ENCODE measurements at regions not wholly inside any gene's neighbourhood (a gene's known extent, or its start where the extent isn't known, plus 50 kb on each side); places are given as distances from the start of the nearest gene placed in this dataset.
"Not testable (repeated sequence)": the region's sequence is repeated elsewhere in the genome, so short reads cannot be mapped to it uniquely, and the experiment has no call there.

DNA sequence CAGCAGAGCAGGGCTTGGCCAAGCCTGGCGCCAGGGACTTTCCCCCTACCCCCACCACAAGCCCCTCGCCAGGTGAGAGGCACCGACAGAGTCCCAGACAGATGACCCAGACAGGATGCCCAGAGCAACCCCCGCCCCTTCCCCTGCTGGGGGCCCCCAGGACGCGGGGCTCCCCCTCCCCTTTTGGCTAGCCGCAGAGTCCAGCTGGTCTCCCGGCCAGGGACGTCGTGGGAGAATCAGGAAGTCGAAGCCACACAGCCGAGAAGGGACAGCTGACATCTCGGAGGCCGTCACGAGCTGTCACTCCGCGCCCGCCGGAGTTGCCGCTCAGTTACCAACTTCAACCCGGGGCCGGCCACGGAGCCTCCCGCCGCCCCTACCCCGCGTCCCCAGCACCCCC, 84.6 kb upstream of the FRG2C start:
- TF ChIP-seq, protein P1, sequence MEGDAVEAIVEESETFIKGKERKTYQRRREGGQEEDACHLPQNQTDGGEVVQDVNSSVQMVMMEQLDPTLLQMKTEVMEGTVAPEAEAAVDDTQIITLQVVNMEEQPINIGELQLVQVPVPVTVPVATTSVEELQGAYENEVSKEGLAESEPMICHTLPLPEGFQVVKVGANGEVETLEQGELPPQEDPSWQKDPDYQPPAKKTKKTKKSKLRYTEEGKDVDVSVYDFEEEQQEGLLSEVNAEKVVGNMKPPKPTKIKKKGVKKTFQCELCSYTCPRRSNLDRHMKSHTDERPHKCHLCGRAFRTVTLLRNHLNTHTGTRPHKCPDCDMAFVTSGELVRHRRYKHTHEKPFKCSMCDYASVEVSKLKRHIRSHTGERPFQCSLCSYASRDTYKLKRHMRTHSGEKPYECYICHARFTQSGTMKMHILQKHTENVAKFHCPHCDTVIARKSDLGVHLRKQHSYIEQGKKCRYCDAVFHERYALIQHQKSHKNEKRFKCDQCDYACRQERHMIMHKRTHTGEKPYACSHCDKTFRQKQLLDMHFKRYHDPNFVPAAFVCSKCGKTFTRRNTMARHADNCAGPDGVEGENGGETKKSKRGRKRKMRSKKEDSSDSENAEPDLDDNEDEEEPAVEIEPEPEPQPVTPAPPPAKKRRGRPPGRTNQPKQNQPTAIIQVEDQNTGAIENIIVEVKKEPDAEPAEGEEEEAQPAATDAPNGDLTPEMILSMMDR (IDR thresholded peaks at IDR 0.05): not testable (repeated sequence)
- not testable (repeated sequence) for TF ChIP-seq POLR2A (IDR thresholded peaks at IDR 0.05)
